Neural cell (in vitro differentiated cells): ENCODE measurements at regions not wholly inside any gene's neighbourhood (a gene's known extent, or its start where the extent isn't known, plus 50 kb on each side); places are given as distances from the start of the nearest gene placed in this dataset.

Source experiments
- H2AFZ ChIP-seq: fragments of 200-600, 300-800 bp; sonication (generic), shearing (Covaris generic); 2 replicates; pipeline ENCODE4 v1.6.0; 2014; ENCODE audit warnings: low read depth, mild to moderate bottlenecking, antibody characterized with exemption, low read length, moderate library complexity
- H3F3A ChIP-seq: fragments of 200-600 bp; shearing (Covaris generic); 2 replicates; pipeline ENCODE4 v1.6.1; 2016; ENCODE audit warnings: mild to moderate bottlenecking, moderate library complexity, mixed read lengths, antibody characterized with exemption, low read length; ENCODE audit not compliant: insufficient read depth, poor library complexity, severe bottlenecking
- H3K27ac ChIP-seq: fragments of 200-600, 300-800 bp; sonication (generic), shearing (Covaris generic); 2 replicates; pipeline ENCODE4 v1.5.1; 2014; ENCODE audit warnings: mild to moderate bottlenecking, low read length, moderate library complexity
- H3K27me3 ChIP-seq: fragments of 300-800, 200-600 bp; sonication (generic), shearing (Covaris generic); 2 replicates; pipeline ENCODE4 v1.6.0; 2014; ENCODE audit warnings: mild to moderate bottlenecking, low read depth, low read length, moderate library complexity; ENCODE audit not compliant: insufficient read depth
- H3K36me3 ChIP-seq: fragments of 300-800, 200-600 bp; sonication (generic), shearing (Covaris generic); 2 replicates; pipeline ENCODE4 v1.5.1; 2014; ENCODE audit warnings: mild to moderate bottlenecking, antibody characterized with exemption, low read length, moderate library complexity; ENCODE audit not compliant: insufficient read depth
- H3K4me2 ChIP-seq: fragments of 300-800, 200-600 bp; sonication (generic), shearing (Covaris generic); 2 replicates; pipeline ENCODE4 v1.6.0; 2014; ENCODE audit warnings: mild to moderate bottlenecking, low read length
- H3K4me3 ChIP-seq: fragments of 300-800, 200-600 bp; sonication (generic), shearing (Covaris generic); 2 replicates; pipeline ENCODE4 v1.5.1; 2014; ENCODE audit warnings: mild to moderate bottlenecking, low read length, moderate library complexity
- H3K79me2 ChIP-seq: fragments of 200-600 bp; shearing (Covaris generic); replicated peaks from 2 replicates; pipeline ENCODE4 v1.6.0; 2014; ENCODE audit warnings: mild to moderate bottlenecking, low read length, moderate library complexity; ENCODE audit not compliant: insufficient read depth
- H3K9ac ChIP-seq: fragments of 300-800, 200-600 bp; sonication (generic), shearing (Covaris generic); 2 replicates; pipeline ENCODE4 v1.6.1; 2016; ENCODE audit warnings: mild to moderate bottlenecking, low read length, mixed read lengths
- H3K9me2 ChIP-seq: fragments of 200-600 bp; shearing (Covaris generic); 2 replicates; pipeline ENCODE4 v1.6.1; 2016; ENCODE audit warnings: mild to moderate bottlenecking, low read length, mixed read lengths; ENCODE audit not compliant: insufficient read depth
- H3K9me3 ChIP-seq: fragments of 200-600, 300-800 bp; sonication (generic), shearing (Covaris generic); 2 replicates; pipeline ENCODE4 v1.6.1; 2016; ENCODE audit warnings: mild to moderate bottlenecking, mixed run types, low read length, moderate library complexity, mixed read lengths
- H4K20me1 ChIP-seq: fragments of 200-600 bp; shearing (Covaris generic); 2 replicates; pipeline ENCODE4 v1.6.1; 2016; ENCODE audit warnings: mild to moderate bottlenecking, mixed run types; ENCODE audit not compliant: insufficient read depth
- CTCF ChIP-seq: fragments of 450-650 bp; IDR thresholded peaks from 2 replicates; pipeline ENCODE4 v1.5.1; 2014; ENCODE audit warnings: antibody characterized with exemption, mild to moderate bottlenecking, moderate library complexity; ENCODE audit not compliant: poor library complexity, severe bottlenecking
- EP300 ChIP-seq: fragments of 450-650 bp; conservative IDR thresholded peaks from 2 replicates; pipeline ENCODE4 v1.6.1; 2014; ENCODE audit warnings: antibody characterized with exemption, mild to moderate bottlenecking, moderate library complexity; ENCODE audit not compliant: poor library complexity, severe bottlenecking
- EZH2 ChIP-seq: fragments of 200-600, 300-800 bp; shearing (Covaris generic), sonication (generic); IDR thresholded peaks from 2 replicates; pipeline ENCODE4 v1.6.1; 2014; ENCODE audit warnings: antibody characterized with exemption, low read length, borderline replicate concordance, mild to moderate bottlenecking; ENCODE audit not compliant: insufficient read depth, poor library complexity, severe bottlenecking
- MXI1 ChIP-seq: fragments of 450-650 bp; conservative IDR thresholded peaks from 2 replicates; pipeline ENCODE4 v1.6.1; 2014; ENCODE audit warnings: antibody characterized with exemption, mild to moderate bottlenecking; ENCODE audit not compliant: poor library complexity, severe bottlenecking
- POLR2AphosphoS5 ChIP-seq: IDR thresholded peaks from 2 replicates; pipeline ENCODE4 v1.6.1; 2012
- RAD21 ChIP-seq: fragments of 450-650 bp; conservative IDR thresholded peaks from 2 replicates; pipeline ENCODE4 v1.6.1; 2014; ENCODE audit warnings: antibody characterized with exemption, mild to moderate bottlenecking, moderate library complexity
- REST ChIP-seq: IDR thresholded peaks from 2 replicates; pipeline ENCODE4 v1.6.1; 2012; ENCODE audit warnings: borderline replicate concordance
- SMC3 ChIP-seq: fragments of 450-650 bp; conservative IDR thresholded peaks from 2 replicates; pipeline ENCODE4 v1.6.1; 2014; ENCODE audit warnings: antibody characterized with exemption, mild to moderate bottlenecking, moderate library complexity; ENCODE audit not compliant: poor library complexity
- TAF1 ChIP-seq: IDR thresholded peaks from 2 replicates; pipeline ENCODE4 v1.6.1; 2012; ENCODE audit warnings: low read depth

- Histone ChIP-seq H3K4me2 (no peak overlapping the region), H3F3A (no peaks in the 10 kb centered on the region), H3K36me3 (no peaks in the 10 kb centered on the region), H2AFZ (no peak overlapping the region), H3K27ac (no peak overlapping the region), H3K9me3 (no peaks in the 10 kb centered on the region), H3K9me2 (no peaks in the 10 kb centered on the region), H3K9ac (no peak overlapping the region), H3K27me3 (no peaks in the 10 kb centered on the region), H3K79me2 (no peaks in the 10 kb centered on the region), H3K4me3 (no peak overlapping the region), H4K20me1 (no peaks in the 10 kb centered on the region)
- TF ChIP-seq MXI1 (no peak), TAF1 (no peak), REST (no peak), SMC3 (no peak), EP300 (no peak), RAD21 (no peak), EZH2 (no peak), CTCF (no peak), POLR2AphosphoS5 (no peak)
These were observed 252.9 kb downstream of the MAN2A1 start for GRCh38 chr5:109942646-109943045.

DNA sequence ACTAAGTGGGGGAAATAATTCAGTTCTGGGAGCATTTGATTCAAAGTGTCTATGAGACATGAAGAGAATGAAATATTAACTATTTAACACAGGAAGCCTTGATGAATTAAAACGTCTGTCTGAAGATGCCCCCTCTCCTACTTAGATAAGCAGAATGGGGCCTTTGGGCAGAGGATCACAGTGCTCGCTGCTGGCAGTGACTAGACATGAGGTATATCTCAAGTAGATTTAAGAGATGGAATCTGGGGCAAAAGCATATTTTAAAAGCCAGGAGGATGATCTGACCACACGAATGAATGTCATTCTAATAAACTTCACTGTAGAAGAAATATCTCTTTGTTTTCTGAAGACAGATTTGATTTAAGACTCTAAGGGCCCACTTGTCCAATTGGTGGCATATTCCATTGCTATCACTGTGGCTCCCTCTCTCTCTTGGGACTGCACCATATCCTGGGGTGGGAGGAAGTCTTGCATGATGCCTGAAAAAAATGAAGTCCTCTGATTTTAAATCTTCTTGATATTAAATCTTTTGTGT is 254.0 kb downstream of the MAN2A1 start:
- Histone ChIP-seq H3K36me3 (no peaks in the 10 kb centered on the region), H3K9me3 (no peaks in the 10 kb centered on the region), H3K27ac (no peak overlapping the region), H3K9me2 (no peaks in the 10 kb centered on the region), H3K27me3 (no peaks in the 10 kb centered on the region), H4K20me1 (no peaks in the 10 kb centered on the region), H2AFZ (no peak overlapping the region), H3K9ac (no peak overlapping the region), H3K79me2 (no peaks in the 10 kb centered on the region), H3F3A (no peaks in the 10 kb centered on the region), H3K4me2 (no peak overlapping the region), H3K4me3 (no peak overlapping the region)
- TF ChIP-seq EZH2: no peak
- no peak for TF ChIP-seq POLR2AphosphoS5
- no peak for TF ChIP-seq RAD21
- no peak for TF ChIP-seq SMC3
- TF ChIP-seq REST: no peak
- no peak for TF ChIP-seq MXI1
- no peak for TF ChIP-seq CTCF
- no peak for TF ChIP-seq TAF1
- TF ChIP-seq EP300: no peak
